ENCODE measurements at regions not wholly inside any gene's neighbourhood (a gene's known extent, or its start where the extent isn't known, plus 50 kb on each side); places are given as distances from the start of the nearest gene placed in this dataset.

GRCh38 chr7:57250801-57251200 lies 118.6 kb upstream of the ZNF479 start:
- TF ChIP-seq CTCF (conservative IDR thresholded peaks at IDR 0.05; ENCODE audit: low read length): no peak
- TF ChIP-seq EZH2phosphoT487 (IDR thresholded peaks at IDR 0.05; ENCODE audit: borderline replicate concordance): no peak

All from Loucy (cell line).